SK-N-SH treated with all-trans-retinoic acid at 6 μM for 48 hours (cell line): ENCODE measurements at regions not wholly inside any gene's neighbourhood (a gene's known extent, or its start where the extent isn't known, plus 50 kb on each side); places are given as distances from the start of the nearest gene placed in this dataset.

Source experiments
- CREB5 ChIP-seq: fragments of 250-450 bp; sonication (Bioruptor Pico); IDR thresholded peaks from 2 replicates; pipeline ENCODE4 v1.5.1; 2020; ENCODE audit warnings: low read depth, mild to moderate bottlenecking, moderate library complexity
- ISL1 ChIP-seq: fragments of 250-450 bp; sonication (Bioruptor Pico); IDR thresholded peaks from 2 replicates; pipeline ENCODE4 v2.1.2; 2022; ENCODE audit warnings: mild to moderate bottlenecking, moderate library complexity
- OSR1 ChIP-seq: fragments of 250-450 bp; sonication (Bioruptor Pico); IDR thresholded peaks from 2 replicates; pipeline ENCODE4 v1.8.0; 2022; ENCODE audit warnings: moderate library complexity, mild to moderate bottlenecking, inconsistent platforms
- PATZ1 ChIP-seq: fragments of 250-450 bp; sonication (Bioruptor Pico); IDR thresholded peaks from 2 replicates; pipeline ENCODE4 v1.8.0; 2020; ENCODE audit warnings: mild to moderate bottlenecking, moderate library complexity, borderline replicate concordance
- PPARA ChIP-seq: fragments of 250-450 bp; sonication (Bioruptor Pico); IDR thresholded peaks from 2 replicates; pipeline ENCODE4 v1.5.0; 2020; ENCODE audit warnings: mild to moderate bottlenecking, borderline replicate concordance
- TOX ChIP-seq: fragments of 250-450 bp; sonication (Bioruptor Pico); IDR thresholded peaks from 2 replicates; pipeline ENCODE4 v1.8.0; 2021; ENCODE audit warnings: mild to moderate bottlenecking, moderate library complexity, borderline replicate concordance
- ZNF565 ChIP-seq: fragments of 450-650 bp; formaldehyde crosslinking; conservative IDR thresholded peaks from 2 replicates; pipeline ENCODE4 v1.5.0; 2020; ENCODE audit warnings: low read depth, mild to moderate bottlenecking, moderate library complexity

GRCh38 chr15:77807115-77807514 is 174.4 kb upstream of the LINGO1 start:
- TF ChIP-seq OSR1 (CRISPR knock-in tag) (no peak), TOX (CRISPR knock-in tag) (no peak), PATZ1 (CRISPR knock-in tag) (no peak), ISL1 (no peak), PPARA (no peak), CREB5 (CRISPR knock-in tag) (no peak), ZNF565 (CRISPR knock-in tag) (no peak)
